Trophoblast cell (in vitro differentiated cells and primary cell): ENCODE measurements at regions not wholly inside any gene's neighbourhood (a gene's known extent, or its start where the extent isn't known, plus 50 kb on each side); places are given as distances from the start of the nearest gene placed in this dataset.

Experiments
- DNase-seq, 2 donors: peaks; one replicate each; pipeline ENCODE4 v3.0.0-alpha.2; 2016
- H2AFZ ChIP-seq: 2 replicates; pipeline ENCODE4 v1.6.1; 2013; ENCODE audit warnings: low read length, moderate library complexity, mild to moderate bottlenecking; ENCODE audit not compliant: insufficient read depth, poor library complexity
- H2AK5ac ChIP-seq: 2 replicates; pipeline ENCODE4 v1.6.1; 2013; ENCODE audit warnings: mild to moderate bottlenecking, low read length
- H2BK120ac ChIP-seq: 2 replicates; pipeline ENCODE4 v1.6.1; 2013; ENCODE audit warnings: low read length, mild to moderate bottlenecking, moderate library complexity; ENCODE audit not compliant: insufficient read depth, poor library complexity
- H2BK12ac ChIP-seq: 2 replicates; pipeline ENCODE4 v1.6.1; 2013; ENCODE audit warnings: mild to moderate bottlenecking, low read length, moderate library complexity
- H2BK5ac ChIP-seq: 2 replicates; pipeline ENCODE4 v1.6.1; 2013; ENCODE audit warnings: low read length, low read depth, moderate library complexity, mild to moderate bottlenecking; ENCODE audit not compliant: poor library complexity
- H3K14ac ChIP-seq: 2 replicates; pipeline ENCODE4 v1.6.1; 2013; ENCODE audit warnings: mild to moderate bottlenecking, low read length
- H3K18ac ChIP-seq: 2 replicates; pipeline ENCODE4 v1.6.1; 2013; ENCODE audit warnings: mild to moderate bottlenecking, low read length
- H3K23ac ChIP-seq: 2 replicates; pipeline ENCODE4 v1.6.1; 2013; ENCODE audit warnings: low read length
- H3K27ac ChIP-seq: 2 replicates; pipeline ENCODE4 v1.5.1; 2013; ENCODE audit warnings: low read depth, mild to moderate bottlenecking, inconsistent platforms, low read length, moderate library complexity
- H3K27me3 ChIP-seq: 2 replicates; pipeline ENCODE4 v1.6.1; 2013; ENCODE audit warnings: inconsistent platforms, mild to moderate bottlenecking, low read length, moderate library complexity; ENCODE audit not compliant: insufficient read depth
- H3K36me3 ChIP-seq, 2 experiments: 1 replicate in 1 of 2; 2 replicates in 1 of 2; pipeline ENCODE4 v1.6.1; 2013; ENCODE audit warnings: low read length in 2 of 2, mild to moderate bottlenecking in 2 of 2, moderate library complexity in 1 of 2; ENCODE audit not compliant: insufficient read depth in 2 of 2, control insufficient read depth in 1 of 2
- H3K4ac ChIP-seq: 2 replicates; pipeline ENCODE4 v1.6.1; 2013; ENCODE audit warnings: low read depth, mild to moderate bottlenecking, low read length, moderate library complexity
- H3K4me1 ChIP-seq, 2 experiments: 1 replicate in 1 of 2; 2 replicates in 1 of 2; pipeline ENCODE4 v1.6.1; 2013; ENCODE audit warnings: low read length in 2 of 2, mild to moderate bottlenecking in 2 of 2, moderate library complexity in 1 of 2; ENCODE audit not compliant: insufficient read depth in 2 of 2, control insufficient read depth in 1 of 2
- H3K4me2 ChIP-seq: 2 replicates; pipeline ENCODE4 v1.6.1; 2013; ENCODE audit warnings: inconsistent platforms, mild to moderate bottlenecking, low read length, moderate library complexity
- H3K4me3 ChIP-seq: 2 replicates; pipeline ENCODE4 v1.5.1; 2013; ENCODE audit warnings: mild to moderate bottlenecking, low read depth, low read length, inconsistent platforms
- H3K79me1 ChIP-seq: one replicate; pipeline ENCODE4 v1.6.1; 2013; ENCODE audit warnings: low read length
- H3K79me2 ChIP-seq: 2 replicates; pipeline ENCODE4 v1.6.1; 2013; ENCODE audit warnings: low read length, mild to moderate bottlenecking; ENCODE audit not compliant: control insufficient read depth, insufficient read depth, poor library complexity
- H3K9ac ChIP-seq: 2 replicates; pipeline ENCODE4 v1.6.1; 2013; ENCODE audit warnings: mild to moderate bottlenecking, low read length
- H3K9me3 ChIP-seq: 2 replicates; pipeline ENCODE4 v1.6.1; 2013; ENCODE audit warnings: low read depth, mild to moderate bottlenecking, control low read depth, inconsistent platforms, low read length; ENCODE audit not compliant: insufficient read depth
- H4K12ac ChIP-seq: 2 replicates; pipeline ENCODE4 v1.6.1; 2013; ENCODE audit warnings: low read depth, mild to moderate bottlenecking, low read length, moderate library complexity
- H4K8ac ChIP-seq: 2 replicates; pipeline ENCODE4 v1.6.1; 2013; ENCODE audit warnings: low read depth, mild to moderate bottlenecking, low read length, moderate library complexity
- H4K91ac ChIP-seq: one replicate; pipeline ENCODE4 v1.6.1; 2013; ENCODE audit warnings: low read depth, mild to moderate bottlenecking, low read length, moderate library complexity
- WGBS: extraction: QIAGEN DNeasy Blood & Tissue Kit; methylation state at CpG from one replicate; pipeline ENCODE4 v1.1.7; 2013; ENCODE audit warnings: missing lambda C conversion rate; ENCODE audit not compliant: insufficient read length, insufficient coverage; ENCODE audit errors: extremely low coverage; 5-methylcytosine and 5-hydroxymethylcytosine counted together

GRCh38 chr3:81154611-81155143 is 606.8 kb downstream of the GBE1 start:
- Histone ChIP-seq H3K4me2 (no peak overlapping the region), H3K4me3 (peak overlapping the region; percentile 49), H3K27me3 (no peaks in the 10 kb centered on the region), H3K27ac (no peak overlapping the region), H3K23ac (no peak overlapping the region), H2BK12ac (no peak overlapping the region), H4K12ac (no peak overlapping the region), H3K14ac (no peak overlapping the region), H3K36me3 (no peaks in the 10 kb centered on the region), H3K79me2 (no peaks in the 10 kb centered on the region), H3K9ac (no peak overlapping the region), H3K18ac (no peak overlapping the region), H4K91ac (no peak overlapping the region), H2AK5ac (no peak overlapping the region), H3K79me1 (no peaks in the 10 kb centered on the region), H3K4me1 (no peaks in the 10 kb centered on the region), H3K4ac (no peak overlapping the region), H2BK120ac (no peak overlapping the region), H2AFZ (no peak overlapping the region), H2BK5ac (no peak overlapping the region), H3K9me3 (no peaks in the 10 kb centered on the region), H4K8ac (no peak overlapping the region)
- no CpG with 5 or more reads among the region's 7 CpGs for WGBS
- DNase-seq = no peak

GRCh38 chr3:81152156-81152555 is 609.3 kb downstream of the GBE1 start:
- Histone ChIP-seq H3K4ac (no peak overlapping the region), H2BK5ac (no peak overlapping the region), H2BK12ac (no peak overlapping the region), H3K23ac (no peak overlapping the region), H2BK120ac (no peak overlapping the region), H3K27me3 (no peaks in the 10 kb centered on the region), H3K18ac (no peak overlapping the region), H4K8ac (no peak overlapping the region), H2AFZ (no peak overlapping the region), H3K4me3 (no peak overlapping the region), H3K4me1 (no peaks in the 10 kb centered on the region), H4K12ac (no peak overlapping the region), H3K79me2 (no peaks in the 10 kb centered on the region), H3K36me3 (no peaks in the 10 kb centered on the region), H3K14ac (no peak overlapping the region), H2AK5ac (no peak overlapping the region), H3K9ac (no peak overlapping the region), H3K27ac (no peak overlapping the region), H3K4me2 (no peak overlapping the region), H3K9me3 (no peaks in the 10 kb centered on the region), H4K91ac (no peak overlapping the region), H3K79me1 (no peaks in the 10 kb centered on the region)
- DNase-seq = peak in 1 of 2 donors; percentile 72
- WGBS = no CpG with 5 or more reads among the region's 2 CpGs

- Histone ChIP-seq H3K9ac (no peak overlapping the region), H4K91ac (no peak overlapping the region), H2BK12ac (no peak overlapping the region), H3K9me3 (no peaks in the 10 kb centered on the region), H3K4me3 (no peak overlapping the region), H3K36me3 (no peaks in the 10 kb centered on the region), H3K79me2 (no peaks in the 10 kb centered on the region), H3K79me1 (no peaks in the 10 kb centered on the region), H2BK5ac (no peak overlapping the region), H4K12ac (no peak overlapping the region), H3K18ac (no peak overlapping the region), H3K23ac (no peak overlapping the region), H3K4ac (no peak overlapping the region), H3K27ac (no peak overlapping the region), H2AFZ (no peak overlapping the region), H4K8ac (no peak overlapping the region), H2AK5ac (no peak overlapping the region), H3K4me2 (no peak overlapping the region), H3K14ac (no peak overlapping the region), H3K27me3 (no peaks in the 10 kb centered on the region), H2BK120ac (no peak overlapping the region), H3K4me1 (no peaks in the 10 kb centered on the region)
- WGBS = no CpG with 5 or more reads among the region's 1 CpG
- peak in 1 of 2 donors; percentile 66 for DNase-seq
Measured at GRCh38 chr3:81132995-81133394, 628.5 kb downstream of the GBE1 start.

- Histone ChIP-seq H3K4me1 (no peaks in the 10 kb centered on the region), H2BK120ac (no peak overlapping the region), H3K4ac (no peak overlapping the region), H3K9ac (no peak overlapping the region), H3K27ac (no peak overlapping the region), H2BK5ac (no peak overlapping the region), H4K8ac (no peak overlapping the region), H3K4me3 (no peak overlapping the region), H2AK5ac (no peak overlapping the region), H3K79me2 (no peaks in the 10 kb centered on the region), H3K23ac (no peak overlapping the region), H3K18ac (no peak overlapping the region), H3K14ac (no peak overlapping the region), H2BK12ac (no peak overlapping the region), H4K12ac (no peak overlapping the region), H4K91ac (no peak overlapping the region), H2AFZ (no peak overlapping the region), H3K36me3 (no peaks in the 10 kb centered on the region), H3K9me3 (no peaks in the 10 kb centered on the region), H3K27me3 (no peaks in the 10 kb centered on the region), H3K79me1 (no peaks in the 10 kb centered on the region), H3K4me2 (no peak overlapping the region)
- DNase-seq = peak; percentile 44 to 87
- no CpG with 5 or more reads among the region's 5 CpGs for WGBS
Measured at GRCh38 chr3:81105789-81106488, 655.5 kb downstream of the GBE1 start.
